Endothelial cell (in vitro differentiated cells): ENCODE measurements at regions not wholly inside any gene's neighbourhood (a gene's known extent, or its start where the extent isn't known, plus 50 kb on each side); places are given as distances from the start of the nearest gene placed in this dataset.

Source experiments
- DNase-seq: peaks from one replicate; pipeline ENCODE4 v3.0.0; 2021; ENCODE audit warnings: low spot score
- H3K27ac Mint-ChIP-seq: one replicate; pipeline ENCODE4 v1.8.0; 2021; ENCODE audit warnings: mixed read lengths, inconsistent platforms; ENCODE audit not compliant: unreplicated experiment
- H3K27me3 Mint-ChIP-seq: one replicate; pipeline ENCODE4 v1.8.0; 2021; ENCODE audit warnings: mild to moderate bottlenecking, moderate library complexity, mixed read lengths, inconsistent platforms; ENCODE audit not compliant: unreplicated experiment
- H3K36me3 Mint-ChIP-seq: one replicate; pipeline ENCODE4 v1.8.0; 2021; ENCODE audit warnings: mild to moderate bottlenecking, low read depth, mixed read lengths, inconsistent platforms; ENCODE audit not compliant: unreplicated experiment
- H3K4me1 Mint-ChIP-seq: one replicate; pipeline ENCODE4 v1.8.0; 2021; ENCODE audit warnings: mild to moderate bottlenecking, mixed read lengths, inconsistent platforms; ENCODE audit not compliant: unreplicated experiment
- H3K4me3 Mint-ChIP-seq: one replicate; pipeline ENCODE4 v1.8.0; 2021; ENCODE audit warnings: mild to moderate bottlenecking, mixed read lengths, inconsistent platforms; ENCODE audit not compliant: unreplicated experiment
- H3K9me3 Mint-ChIP-seq: one replicate; pipeline ENCODE4 v1.8.0; 2021; ENCODE audit warnings: mixed read lengths, inconsistent platforms; ENCODE audit not compliant: unreplicated experiment
- TF ChIP-seq, protein P1 (sequence below): fragments of 200-600 bp; sonication (generic); IDR thresholded peaks from one replicate; pipeline ENCODE4 v1.5.0; 2021; ENCODE audit warnings: antibody characterized with exemption; ENCODE audit not compliant: unreplicated experiment

DNA sequence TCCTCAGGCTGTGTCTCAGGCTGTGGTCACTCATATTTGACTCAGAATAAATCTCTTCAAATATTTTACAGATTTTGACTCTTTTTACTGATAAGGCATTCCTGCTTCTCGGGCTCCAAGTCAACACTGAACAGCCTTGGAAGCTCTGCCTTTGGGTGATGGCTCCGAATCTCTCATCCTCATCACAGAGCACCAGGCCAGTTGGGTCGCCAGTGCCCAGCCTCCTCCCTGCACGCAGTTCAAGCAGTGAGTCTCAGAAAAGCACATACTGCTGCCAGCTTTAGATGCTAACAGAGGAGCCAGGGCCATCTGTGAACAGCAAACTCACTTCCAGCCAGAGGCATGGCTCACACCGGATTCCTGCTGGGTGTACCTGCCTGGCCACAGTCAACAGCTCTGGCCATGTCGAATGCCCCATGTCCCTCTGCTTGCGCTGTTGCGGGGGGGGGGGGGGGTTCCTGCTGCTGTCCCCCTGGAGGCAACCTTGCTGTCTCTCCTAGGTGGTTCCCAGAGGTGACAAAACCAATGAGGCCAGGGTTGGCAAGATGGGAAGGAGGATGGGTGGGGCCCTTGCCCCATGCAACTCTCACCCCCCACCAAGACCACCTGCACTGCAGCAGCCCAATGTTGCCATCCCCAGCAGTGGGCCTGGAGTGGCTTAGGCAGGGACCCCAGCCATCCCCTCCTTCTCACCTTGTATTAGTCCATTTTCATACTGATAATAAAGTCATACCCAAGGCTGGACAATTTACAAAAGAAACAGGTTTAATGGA lies 248.8 kb downstream of the ERMARD start:
- Mint-ChIP-seq H3K9me3 (peaks cover 20% of the 10 kb centered on the region), H3K27me3 (peaks cover 3% of the 10 kb centered on the region), H3K27ac (no peak overlapping the region), H3K36me3 (peaks cover 19% of the 10 kb centered on the region), H3K4me1 (peaks cover 3% of the 10 kb centered on the region), H3K4me3 (no peak overlapping the region)
- DNase-seq, result no peak
- TF ChIP-seq, protein P1, sequence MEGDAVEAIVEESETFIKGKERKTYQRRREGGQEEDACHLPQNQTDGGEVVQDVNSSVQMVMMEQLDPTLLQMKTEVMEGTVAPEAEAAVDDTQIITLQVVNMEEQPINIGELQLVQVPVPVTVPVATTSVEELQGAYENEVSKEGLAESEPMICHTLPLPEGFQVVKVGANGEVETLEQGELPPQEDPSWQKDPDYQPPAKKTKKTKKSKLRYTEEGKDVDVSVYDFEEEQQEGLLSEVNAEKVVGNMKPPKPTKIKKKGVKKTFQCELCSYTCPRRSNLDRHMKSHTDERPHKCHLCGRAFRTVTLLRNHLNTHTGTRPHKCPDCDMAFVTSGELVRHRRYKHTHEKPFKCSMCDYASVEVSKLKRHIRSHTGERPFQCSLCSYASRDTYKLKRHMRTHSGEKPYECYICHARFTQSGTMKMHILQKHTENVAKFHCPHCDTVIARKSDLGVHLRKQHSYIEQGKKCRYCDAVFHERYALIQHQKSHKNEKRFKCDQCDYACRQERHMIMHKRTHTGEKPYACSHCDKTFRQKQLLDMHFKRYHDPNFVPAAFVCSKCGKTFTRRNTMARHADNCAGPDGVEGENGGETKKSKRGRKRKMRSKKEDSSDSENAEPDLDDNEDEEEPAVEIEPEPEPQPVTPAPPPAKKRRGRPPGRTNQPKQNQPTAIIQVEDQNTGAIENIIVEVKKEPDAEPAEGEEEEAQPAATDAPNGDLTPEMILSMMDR, result no peak

- DNase-seq, result no peak
- Mint-ChIP-seq H3K4me1 (peaks cover 3% of the 10 kb centered on the region), H3K36me3 (peaks cover 16% of the 10 kb centered on the region), H3K27me3 (peaks cover 2% of the 10 kb centered on the region), H3K4me3 (no peak overlapping the region), H3K9me3 (peaks cover 16% of the 10 kb centered on the region), H3K27ac (no peak overlapping the region)
- TF ChIP-seq, protein P1, result no peak
Observed at GRCh38 chr6:169999367-169999766, 247.9 kb downstream of the ERMARD start.

- H3K27ac Mint-ChIP-seq, result no peak overlapping the region
- peaks cover 3% of the 10 kb centered on the region for H3K4me1 Mint-ChIP-seq
- H3K9me3 Mint-ChIP-seq, result peaks cover 10% of the 10 kb centered on the region
- TF ChIP-seq, protein P1, result no peak
- DNase-seq, result no peak
- H3K36me3 Mint-ChIP-seq, result peaks cover 9% of the 10 kb centered on the region
- peaks cover 2% of the 10 kb centered on the region for H3K27me3 Mint-ChIP-seq
- H3K4me3 Mint-ChIP-seq, result no peak overlapping the region
Observed at GRCh38 chr6:169998457-169998856, 247.0 kb downstream of the ERMARD start.

DNA sequence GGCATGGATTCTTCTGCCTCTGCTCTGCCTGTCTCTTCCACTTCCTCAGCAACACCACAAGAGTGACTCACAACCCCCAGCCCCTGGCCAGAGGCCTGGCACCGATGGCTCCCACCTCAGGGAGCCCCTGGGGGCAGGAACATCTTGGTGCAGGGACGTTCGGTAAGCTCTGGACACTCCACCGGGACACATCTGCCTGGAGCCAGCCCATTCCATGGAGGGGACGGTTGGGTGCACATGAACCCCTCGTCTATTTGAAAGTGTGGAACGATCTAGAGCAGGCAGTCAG lies 246.5 kb downstream of the ERMARD start:
- TF ChIP-seq, protein P1, result no peak
- Mint-ChIP-seq H3K9me3 (peaks cover 8% of the 10 kb centered on the region), H3K4me1 (peaks cover 3% of the 10 kb centered on the region), H3K27ac (no peak overlapping the region), H3K36me3 (peaks cover 8% of the 10 kb centered on the region), H3K27me3 (peaks cover 2% of the 10 kb centered on the region), H3K4me3 (no peak overlapping the region)
- no peak for DNase-seq

GRCh38 chr6:169997187-169997929 lies 245.9 kb downstream of the ERMARD start:
- peaks cover 3% of the 10 kb centered on the region for H3K4me1 Mint-ChIP-seq
- peaks cover 5% of the 10 kb centered on the region for H3K9me3 Mint-ChIP-seq
- H3K4me3 Mint-ChIP-seq, result no peak overlapping the region
- H3K36me3 Mint-ChIP-seq, result peaks cover 6% of the 10 kb centered on the region
- no peak for DNase-seq
- H3K27me3 Mint-ChIP-seq, result peaks cover 2% of the 10 kb centered on the region
- TF ChIP-seq, protein P1, result no peak
- H3K27ac Mint-ChIP-seq, result no peak overlapping the region
